WTC11 (cell line): ENCODE measurements at regions not wholly inside any gene's neighbourhood (a gene's known extent, or its start where the extent isn't known, plus 50 kb on each side); places are given as distances from the start of the nearest gene placed in this dataset.

Experiments
- ATAC-seq: fragments of 200-7000 bp; cut with Tn5 transposase; 2 replicates; pipeline ENCODE4 v1.10.0; 2021; ENCODE audit warnings: mild to moderate bottlenecking, moderate library complexity
- CTCF ChIA-PET: fragments of 300-600 bp; sonication (Branson Sonifier 250); formaldehyde crosslinking; loops from one replicate; lab custom pipeline; 2021; ENCODE audit warnings: antibody characterized with exemption; lab: Charles Lee
- POLR2A ChIA-PET: fragments of 350-600 bp; sonication (Branson Sonifier 250); formaldehyde crosslinking; loops from one replicate; lab custom pipeline; 2021; ENCODE audit warnings: antibody characterized with exemption; lab: Charles Lee
- DNase-seq: peaks from one replicate; pipeline ENCODE4 v3.0.0; 2021; ENCODE audit warnings: low spot score
- H3K27ac Mint-ChIP-seq: 2 replicates; pipeline ENCODE4 v1.8.0; 2021; ENCODE audit warnings: mixed read lengths
- H3K27me3 Mint-ChIP-seq: 2 replicates; pipeline ENCODE4 v1.8.0; 2021; ENCODE audit warnings: low read depth, mild to moderate bottlenecking, moderate library complexity, mixed read lengths
- H3K36me3 Mint-ChIP-seq: 2 replicates; pipeline ENCODE4 v1.8.0; 2021; ENCODE audit warnings: mixed read lengths
- H3K4me1 Mint-ChIP-seq: 2 replicates; pipeline ENCODE4 v1.8.0; 2022; ENCODE audit warnings: mixed read lengths
- H3K4me3 Mint-ChIP-seq: 2 replicates; pipeline ENCODE4 v1.8.0; 2021; ENCODE audit warnings: mild to moderate bottlenecking, moderate library complexity, mixed read lengths
- H3K9me3 Mint-ChIP-seq: 2 replicates; pipeline ENCODE4 v1.8.0; 2021; ENCODE audit warnings: mixed read lengths
- ATF1 ChIP-seq: sonication (generic); formaldehyde crosslinking; IDR thresholded peaks from 2 replicates; pipeline ENCODE4 v1.8.1; 2023; ENCODE audit warnings: mild to moderate bottlenecking, moderate library complexity, missing genetic modification reagents
- CREM ChIP-seq: sonication (generic); formaldehyde crosslinking; IDR thresholded peaks from 2 replicates; pipeline ENCODE4 v1.8.1; 2022; ENCODE audit warnings: mild to moderate bottlenecking, missing genetic modification reagents, moderate library complexity
- FOXK1 ChIP-seq: sonication (generic); formaldehyde crosslinking; IDR thresholded peaks from 2 replicates; pipeline ENCODE4 v1.8.0; 2022; ENCODE audit warnings: mild to moderate bottlenecking, moderate library complexity, missing genetic modification reagents
- GTF2I ChIP-seq: fragments of 250-450 bp; sonication (Bioruptor Pico); conservative IDR thresholded peaks from 2 replicates; pipeline ENCODE4 v1.4.0; 2021; ENCODE audit warnings: mild to moderate bottlenecking
- HMGA2 ChIP-seq: fragments of 250-450 bp; sonication (Bioruptor Pico); IDR thresholded peaks from 2 replicates; pipeline ENCODE4 v1.4.0; 2021; ENCODE audit warnings: mild to moderate bottlenecking, moderate library complexity
- JAZF1 ChIP-seq: fragments of 250-450 bp; sonication (Bioruptor Pico); IDR thresholded peaks from 2 replicates; pipeline ENCODE4 v1.9.0; 2021; ENCODE audit warnings: moderate library complexity, mild to moderate bottlenecking, inconsistent platforms
- NR2C2 ChIP-seq: sonication (generic); formaldehyde crosslinking; IDR thresholded peaks from 2 replicates; pipeline ENCODE4 v1.8.0; 2022; ENCODE audit warnings: mild to moderate bottlenecking, missing genetic modification reagents
- SMAD4 ChIP-seq: sonication (generic); formaldehyde crosslinking; IDR thresholded peaks from 2 replicates; pipeline ENCODE4 v1.8.0; 2022; ENCODE audit warnings: mild to moderate bottlenecking, missing genetic modification reagents
- SP1 ChIP-seq: sonication (generic); formaldehyde crosslinking; conservative IDR thresholded peaks from 2 replicates; pipeline ENCODE4 v1.8.1; 2022; ENCODE audit warnings: missing genetic modification reagents
- TCF7 ChIP-seq: sonication (generic); formaldehyde crosslinking; IDR thresholded peaks from 2 replicates; pipeline ENCODE4 v1.8.0; 2022; ENCODE audit warnings: mild to moderate bottlenecking, low read depth, missing genetic modification reagents, moderate library complexity
- TEAD1 ChIP-seq: sonication (generic); formaldehyde crosslinking; IDR thresholded peaks from 2 replicates; pipeline ENCODE4 v1.8.0; 2022; ENCODE audit warnings: mild to moderate bottlenecking, missing genetic modification reagents
- ZBTB21 ChIP-seq: sonication (generic); formaldehyde crosslinking; IDR thresholded peaks from 2 replicates; pipeline ENCODE4 v1.8.1; 2023; ENCODE audit warnings: mild to moderate bottlenecking, missing genetic modification reagents, borderline replicate concordance
- ZNF138 ChIP-seq: sonication (generic); formaldehyde crosslinking; conservative IDR thresholded peaks from 2 replicates; pipeline ENCODE4 v1.8.1; 2022; ENCODE audit warnings: mild to moderate bottlenecking, moderate library complexity, missing genetic modification reagents
- ZNF219 ChIP-seq: sonication (generic); formaldehyde crosslinking; IDR thresholded peaks from 2 replicates; pipeline ENCODE4 v1.8.0; 2023; ENCODE audit warnings: missing genetic modification reagents, mild to moderate bottlenecking, borderline replicate concordance
- ZNF263 ChIP-seq: sonication (generic); formaldehyde crosslinking; IDR thresholded peaks from 2 replicates; pipeline ENCODE4 v1.8.1; 2022; ENCODE audit warnings: low read depth, mild to moderate bottlenecking, moderate library complexity, missing genetic modification reagents
- ZNF317 ChIP-seq: sonication (generic); formaldehyde crosslinking; IDR thresholded peaks from 2 replicates; pipeline ENCODE4 v1.8.1; 2023; ENCODE audit warnings: low read depth, mild to moderate bottlenecking, moderate library complexity, missing genetic modification reagents, borderline replicate concordance
- ZNF396 ChIP-seq: fragments of 250-450 bp; sonication (Bioruptor Pico); IDR thresholded peaks from 2 replicates; pipeline ENCODE4 v1.8.0; 2021; ENCODE audit warnings: mild to moderate bottlenecking, moderate library complexity, borderline replicate concordance
- TF ChIP-seq, protein P1 (sequence below): sonication (generic); formaldehyde crosslinking; IDR thresholded peaks from 2 replicates; pipeline ENCODE4 v1.8.1; 2023; ENCODE audit warnings: mild to moderate bottlenecking, missing genetic modification reagents
- TF ChIP-seq, protein P2 (sequence below): sonication (generic); formaldehyde crosslinking; IDR thresholded peaks from 2 replicates; pipeline ENCODE4 v1.8.1; 2022; ENCODE audit warnings: low read depth, mild to moderate bottlenecking, moderate library complexity, missing genetic modification reagents, borderline replicate concordance
- TF ChIP-seq, protein P3 (sequence below): fragments of 250-450 bp; sonication (Bioruptor Pico); conservative IDR thresholded peaks from 2 replicates; pipeline ENCODE4 v1.9.0; 2021; ENCODE audit warnings: mild to moderate bottlenecking
- TF ChIP-seq, protein P4 (sequence below): sonication (generic); formaldehyde crosslinking; IDR thresholded peaks from 2 replicates; pipeline ENCODE4 v1.8.0; 2023; ENCODE audit warnings: missing genetic modification reagents
- TF ChIP-seq, protein P5 (sequence below): fragments of 250-450 bp; sonication (Bioruptor Pico); IDR thresholded peaks from 2 replicates; pipeline ENCODE4 v1.9.0; 2021; ENCODE audit warnings: mild to moderate bottlenecking
- TF ChIP-seq, protein P6 (sequence below): sonication (generic); formaldehyde crosslinking; IDR thresholded peaks from 2 replicates; pipeline ENCODE4 v1.8.0; 2023; ENCODE audit warnings: missing genetic modification reagents, mild to moderate bottlenecking, borderline replicate concordance

DNA sequence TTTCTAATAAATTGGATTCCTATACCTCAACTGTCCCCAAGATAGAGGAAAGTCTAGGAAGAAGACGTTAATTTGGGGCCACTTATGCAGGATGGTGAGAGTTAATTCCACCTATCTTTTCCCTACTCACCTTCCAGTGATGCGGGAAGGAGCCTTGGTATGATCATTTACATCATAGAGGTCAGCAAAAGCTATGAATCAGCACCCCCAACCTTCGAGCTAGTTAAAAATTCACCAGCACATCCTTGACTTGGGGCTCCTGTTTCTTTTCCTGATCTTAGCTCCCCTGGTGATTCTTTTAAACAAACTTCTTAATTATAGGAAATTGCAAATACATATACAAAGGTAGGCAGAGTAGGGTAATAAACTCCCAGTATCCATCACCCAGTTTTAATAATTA, 366.6 kb downstream of the SOX2 start (continued):
- TF ChIP-seq, protein P1, sequence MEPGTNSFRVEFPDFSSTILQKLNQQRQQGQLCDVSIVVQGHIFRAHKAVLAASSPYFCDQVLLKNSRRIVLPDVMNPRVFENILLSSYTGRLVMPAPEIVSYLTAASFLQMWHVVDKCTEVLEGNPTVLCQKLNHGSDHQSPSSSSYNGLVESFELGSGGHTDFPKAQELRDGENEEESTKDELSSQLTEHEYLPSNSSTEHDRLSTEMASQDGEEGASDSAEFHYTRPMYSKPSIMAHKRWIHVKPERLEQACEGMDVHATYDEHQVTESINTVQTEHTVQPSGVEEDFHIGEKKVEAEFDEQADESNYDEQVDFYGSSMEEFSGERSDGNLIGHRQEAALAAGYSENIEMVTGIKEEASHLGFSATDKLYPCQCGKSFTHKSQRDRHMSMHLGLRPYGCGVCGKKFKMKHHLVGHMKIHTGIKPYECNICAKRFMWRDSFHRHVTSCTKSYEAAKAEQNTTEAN (CRISPR knock-in tag) = no peak
- TF ChIP-seq SP1 (CRISPR knock-in tag) (no peak), TCF7 (no peak), JAZF1 (CRISPR knock-in tag) (no peak), ZNF396 (CRISPR knock-in tag) (no peak), ATF1 (no peak), FOXK1 (CRISPR knock-in tag) (no peak), SMAD4 (no peak)
- TF ChIP-seq, protein P2, sequence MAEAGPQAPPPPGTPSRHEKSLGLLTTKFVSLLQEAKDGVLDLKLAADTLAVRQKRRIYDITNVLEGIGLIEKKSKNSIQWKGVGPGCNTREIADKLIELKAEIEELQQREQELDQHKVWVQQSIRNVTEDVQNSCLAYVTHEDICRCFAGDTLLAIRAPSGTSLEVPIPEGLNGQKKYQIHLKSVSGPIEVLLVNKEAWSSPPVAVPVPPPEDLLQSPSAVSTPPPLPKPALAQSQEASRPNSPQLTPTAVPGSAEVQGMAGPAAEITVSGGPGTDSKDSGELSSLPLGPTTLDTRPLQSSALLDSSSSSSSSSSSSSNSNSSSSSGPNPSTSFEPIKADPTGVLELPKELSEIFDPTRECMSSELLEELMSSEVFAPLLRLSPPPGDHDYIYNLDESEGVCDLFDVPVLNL (CRISPR knock-in tag) = no peak
- TF ChIP-seq, protein P3, sequence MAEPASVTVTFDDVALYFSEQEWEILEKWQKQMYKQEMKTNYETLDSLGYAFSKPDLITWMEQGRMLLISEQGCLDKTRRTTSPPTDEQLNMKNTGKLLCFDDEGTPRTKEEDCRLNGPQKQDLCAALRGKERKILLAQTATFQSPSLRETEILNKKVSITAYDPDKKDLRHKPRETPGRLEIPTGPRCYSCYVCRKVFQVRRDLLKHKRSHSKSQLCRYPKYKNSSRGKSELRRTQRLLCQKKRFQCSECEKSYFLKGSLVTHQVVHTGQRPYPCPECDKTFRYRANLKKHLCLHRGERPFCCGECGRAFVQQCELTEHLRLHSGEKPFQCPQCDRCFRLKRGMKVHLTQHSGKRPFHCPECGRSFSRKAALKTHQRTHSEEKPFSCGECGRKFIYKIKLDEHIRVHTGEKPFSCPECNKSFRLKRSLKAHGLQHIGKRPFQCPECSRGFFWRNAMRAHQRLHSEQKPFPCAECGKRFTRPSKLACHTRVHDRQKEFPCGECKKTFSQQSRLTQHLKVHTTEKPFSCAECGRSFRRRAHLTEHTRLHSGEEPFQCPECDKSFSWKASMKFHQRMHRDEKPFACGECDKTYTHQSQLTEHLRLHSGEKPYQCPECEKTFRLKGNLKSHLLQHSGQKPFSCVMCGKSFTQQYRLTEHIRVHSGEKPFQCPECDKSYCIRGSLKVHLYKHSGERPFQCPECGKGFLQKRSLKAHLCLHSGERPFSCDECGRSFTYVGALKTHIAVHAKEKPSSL (CRISPR knock-in tag) = no peak

DNA sequence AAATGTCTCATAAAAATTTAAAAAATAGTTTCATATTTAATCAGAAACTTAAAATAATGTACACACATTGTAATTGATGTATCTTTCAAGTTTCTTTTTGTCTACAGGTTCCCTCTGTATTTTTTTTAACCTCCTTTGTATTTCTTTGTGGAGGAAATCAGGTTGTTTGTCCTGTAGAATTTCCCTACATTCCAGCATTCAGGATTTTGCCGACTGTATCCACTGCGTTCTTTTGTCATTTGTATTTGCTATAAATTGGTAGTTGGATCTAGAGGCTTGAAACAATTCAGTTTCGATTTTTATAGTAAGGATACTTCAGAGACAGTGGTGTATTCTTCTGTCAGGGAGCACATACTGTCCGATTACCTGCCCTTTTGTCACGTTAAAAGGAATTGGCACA, 367.2 kb downstream of the SOX2 start:
- CTCF ChIA-PET = no interaction called here
- H3K4me1 Mint-ChIP-seq = peaks cover 57% of the 10 kb centered on the region

More for the DNA sequence above, 367.2 kb downstream of the SOX2 start:
- DNase-seq (no peak), ATAC-seq (0 out of 2 replicates have a peak, but pooled peaks have one; percentile 22)
- peak overlapping the region; percentile 54 for H3K27ac Mint-ChIP-seq
- TF ChIP-seq, protein P4, sequence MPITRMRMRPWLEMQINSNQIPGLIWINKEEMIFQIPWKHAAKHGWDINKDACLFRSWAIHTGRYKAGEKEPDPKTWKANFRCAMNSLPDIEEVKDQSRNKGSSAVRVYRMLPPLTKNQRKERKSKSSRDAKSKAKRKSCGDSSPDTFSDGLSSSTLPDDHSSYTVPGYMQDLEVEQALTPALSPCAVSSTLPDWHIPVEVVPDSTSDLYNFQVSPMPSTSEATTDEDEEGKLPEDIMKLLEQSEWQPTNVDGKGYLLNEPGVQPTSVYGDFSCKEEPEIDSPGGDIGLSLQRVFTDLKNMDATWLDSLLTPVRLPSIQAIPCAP (CRISPR knock-in tag) = no peak
- TF ChIP-seq GTF2I (CRISPR knock-in tag) (no peak), ZNF138 (CRISPR knock-in tag) (no peak), ZNF219 (no peak), ZNF263 (CRISPR knock-in tag) (no peak), JAZF1 (CRISPR knock-in tag) (no peak), FOXK1 (CRISPR knock-in tag) (no peak), ZNF317 (CRISPR knock-in tag) (no peak), TEAD1 (CRISPR knock-in tag) (no peak), ZBTB21 (CRISPR knock-in tag) (no peak), HMGA2 (CRISPR knock-in tag) (no peak), CREM (CRISPR knock-in tag) (no peak), NR2C2 (CRISPR knock-in tag) (no peak)
- TF ChIP-seq, protein P2 (CRISPR knock-in tag) = no peak
- TF ChIP-seq, protein P5, sequence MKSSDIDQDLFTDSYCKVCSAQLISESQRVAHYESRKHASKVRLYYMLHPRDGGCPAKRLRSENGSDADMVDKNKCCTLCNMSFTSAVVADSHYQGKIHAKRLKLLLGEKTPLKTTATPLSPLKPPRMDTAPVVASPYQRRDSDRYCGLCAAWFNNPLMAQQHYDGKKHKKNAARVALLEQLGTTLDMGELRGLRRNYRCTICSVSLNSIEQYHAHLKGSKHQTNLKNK (CRISPR knock-in tag) = no peak
- TF ChIP-seq, protein P6, sequence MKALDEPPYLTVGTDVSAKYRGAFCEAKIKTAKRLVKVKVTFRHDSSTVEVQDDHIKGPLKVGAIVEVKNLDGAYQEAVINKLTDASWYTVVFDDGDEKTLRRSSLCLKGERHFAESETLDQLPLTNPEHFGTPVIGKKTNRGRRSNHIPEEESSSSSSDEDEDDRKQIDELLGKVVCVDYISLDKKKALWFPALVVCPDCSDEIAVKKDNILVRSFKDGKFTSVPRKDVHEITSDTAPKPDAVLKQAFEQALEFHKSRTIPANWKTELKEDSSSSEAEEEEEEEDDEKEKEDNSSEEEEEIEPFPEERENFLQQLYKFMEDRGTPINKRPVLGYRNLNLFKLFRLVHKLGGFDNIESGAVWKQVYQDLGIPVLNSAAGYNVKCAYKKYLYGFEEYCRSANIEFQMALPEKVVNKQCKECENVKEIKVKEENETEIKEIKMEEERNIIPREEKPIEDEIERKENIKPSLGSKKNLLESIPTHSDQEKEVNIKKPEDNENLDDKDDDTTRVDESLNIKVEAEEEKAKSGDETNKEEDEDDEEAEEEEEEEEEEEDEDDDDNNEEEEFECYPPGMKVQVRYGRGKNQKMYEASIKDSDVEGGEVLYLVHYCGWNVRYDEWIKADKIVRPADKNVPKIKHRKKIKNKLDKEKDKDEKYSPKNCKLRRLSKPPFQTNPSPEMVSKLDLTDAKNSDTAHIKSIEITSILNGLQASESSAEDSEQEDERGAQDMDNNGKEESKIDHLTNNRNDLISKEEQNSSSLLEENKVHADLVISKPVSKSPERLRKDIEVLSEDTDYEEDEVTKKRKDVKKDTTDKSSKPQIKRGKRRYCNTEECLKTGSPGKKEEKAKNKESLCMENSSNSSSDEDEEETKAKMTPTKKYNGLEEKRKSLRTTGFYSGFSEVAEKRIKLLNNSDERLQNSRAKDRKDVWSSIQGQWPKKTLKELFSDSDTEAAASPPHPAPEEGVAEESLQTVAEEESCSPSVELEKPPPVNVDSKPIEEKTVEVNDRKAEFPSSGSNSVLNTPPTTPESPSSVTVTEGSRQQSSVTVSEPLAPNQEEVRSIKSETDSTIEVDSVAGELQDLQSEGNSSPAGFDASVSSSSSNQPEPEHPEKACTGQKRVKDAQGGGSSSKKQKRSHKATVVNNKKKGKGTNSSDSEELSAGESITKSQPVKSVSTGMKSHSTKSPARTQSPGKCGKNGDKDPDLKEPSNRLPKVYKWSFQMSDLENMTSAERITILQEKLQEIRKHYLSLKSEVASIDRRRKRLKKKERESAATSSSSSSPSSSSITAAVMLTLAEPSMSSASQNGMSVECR = no peak
- no peak overlapping the region for H3K4me3 Mint-ChIP-seq
- no peaks in the 10 kb centered on the region for H3K9me3 Mint-ChIP-seq
- no peaks in the 10 kb centered on the region for H3K36me3 Mint-ChIP-seq
- peaks cover 9% of the 10 kb centered on the region for H3K27me3 Mint-ChIP-seq
- POLR2A ChIA-PET = no interaction called here
